ENCODE measurements at regions not wholly inside any gene's neighbourhood (a gene's known extent, or its start where the extent isn't known, plus 50 kb on each side); places are given as distances from the start of the nearest gene placed in this dataset.

DNA sequence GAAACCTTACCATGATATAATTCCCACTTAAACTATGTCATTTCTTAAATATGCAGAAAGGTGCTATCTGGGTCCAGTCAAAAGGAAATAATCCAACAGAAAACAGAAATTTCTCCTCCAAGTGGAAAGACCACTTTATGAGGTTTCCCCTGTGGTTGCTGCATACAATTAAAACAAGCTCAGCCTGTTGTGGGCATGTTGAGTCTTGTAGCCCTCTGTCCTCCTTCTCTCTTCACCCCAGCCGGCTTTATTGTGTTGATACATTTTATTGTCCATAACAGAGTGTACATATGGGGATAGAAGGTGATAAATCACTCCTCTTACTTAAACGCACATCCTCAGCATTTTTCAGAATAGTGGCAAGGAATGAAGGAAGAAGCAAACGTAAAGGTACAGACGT, 126.0 kb upstream of the MTNR1B start:
- DNase-seq: no peak
- no peak overlapping the region for H3K9ac ChIP-seq (ENCODE audit: insufficient read depth in 1 of 2, low read length in 2 of 2)
- TF ChIP-seq, protein P1, sequence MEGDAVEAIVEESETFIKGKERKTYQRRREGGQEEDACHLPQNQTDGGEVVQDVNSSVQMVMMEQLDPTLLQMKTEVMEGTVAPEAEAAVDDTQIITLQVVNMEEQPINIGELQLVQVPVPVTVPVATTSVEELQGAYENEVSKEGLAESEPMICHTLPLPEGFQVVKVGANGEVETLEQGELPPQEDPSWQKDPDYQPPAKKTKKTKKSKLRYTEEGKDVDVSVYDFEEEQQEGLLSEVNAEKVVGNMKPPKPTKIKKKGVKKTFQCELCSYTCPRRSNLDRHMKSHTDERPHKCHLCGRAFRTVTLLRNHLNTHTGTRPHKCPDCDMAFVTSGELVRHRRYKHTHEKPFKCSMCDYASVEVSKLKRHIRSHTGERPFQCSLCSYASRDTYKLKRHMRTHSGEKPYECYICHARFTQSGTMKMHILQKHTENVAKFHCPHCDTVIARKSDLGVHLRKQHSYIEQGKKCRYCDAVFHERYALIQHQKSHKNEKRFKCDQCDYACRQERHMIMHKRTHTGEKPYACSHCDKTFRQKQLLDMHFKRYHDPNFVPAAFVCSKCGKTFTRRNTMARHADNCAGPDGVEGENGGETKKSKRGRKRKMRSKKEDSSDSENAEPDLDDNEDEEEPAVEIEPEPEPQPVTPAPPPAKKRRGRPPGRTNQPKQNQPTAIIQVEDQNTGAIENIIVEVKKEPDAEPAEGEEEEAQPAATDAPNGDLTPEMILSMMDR (IDR thresholded peaks at IDR 0.05; ENCODE audit: control extremely low read depth, extremely low read depth): no peak
- ATAC-seq (ENCODE audit: insufficient read depth, low FRiP score): no peak
- H3K9me3 ChIP-seq (ENCODE audit: control insufficient read depth in 4 of 4, insufficient read depth in 3 of 4, low read length in 3 of 4): peaks cover 0 to 2% (median 0%) of the 10 kb centered on the region in 4 donors
- no peak overlapping the region for H3K27ac ChIP-seq (ENCODE audit: low read depth in 1 of 2, low read length in 1 of 2)
- no peak overlapping the region for H3K4me3 ChIP-seq
- no peaks in the 10 kb centered on the region for H3K27me3 ChIP-seq (ENCODE audit: control insufficient read depth in 3 of 3, insufficient read depth in 3 of 3, low read length in 2 of 3)
- 84 to 93% methylated on average over 4 of the region's 4 CpGs for WGBS, 2 donors
- H3K4me1 ChIP-seq (ENCODE audit: control insufficient read depth in 5 of 5, insufficient read depth in 5 of 5, low read length in 5 of 5): peaks cover 0 to 1% (median 0%) of the 10 kb centered on the region in 5 donors
- H3K36me3 ChIP-seq (ENCODE audit: control insufficient read depth in 4 of 4, insufficient read depth in 4 of 4, low read length in 4 of 4): peaks cover 0 to 35% (median 17%) of the 10 kb centered on the region in 4 donors

DNA sequence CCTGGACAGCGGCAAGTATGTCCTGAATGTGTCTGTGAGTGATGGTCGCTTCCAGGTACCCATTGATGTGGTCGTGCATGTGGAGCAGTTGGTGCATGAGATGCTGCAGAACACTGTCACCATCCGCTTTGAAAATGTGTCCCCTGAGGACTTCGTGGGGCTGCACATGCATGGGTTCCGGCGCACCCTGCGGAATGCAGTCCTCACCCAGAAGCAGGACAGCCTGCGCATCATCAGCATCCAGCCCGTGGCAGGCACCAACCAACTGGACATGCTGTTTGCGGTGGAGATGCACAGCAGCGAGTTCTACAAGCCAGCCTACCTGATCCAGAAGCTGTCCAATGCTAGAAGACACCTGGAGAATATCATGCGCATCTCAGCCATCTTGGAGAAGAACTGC, 125.3 kb upstream of the MTNR1B start:
- peaks cover 0 to 1% (median 0%) of the 10 kb centered on the region in 5 donors for H3K4me1 ChIP-seq (ENCODE audit: control insufficient read depth in 5 of 5, insufficient read depth in 5 of 5, low read length in 5 of 5)
- H3K9ac ChIP-seq (ENCODE audit: insufficient read depth in 1 of 2, low read length in 2 of 2): no peak overlapping the region
- ATAC-seq (ENCODE audit: insufficient read depth, low FRiP score) (no peak), DNase-seq (no peak)
- no peaks in the 10 kb centered on the region for H3K27me3 ChIP-seq (ENCODE audit: control insufficient read depth in 3 of 3, insufficient read depth in 3 of 3, low read length in 2 of 3)
- peaks cover 0 to 33% (median 16%) of the 10 kb centered on the region in 4 donors for H3K36me3 ChIP-seq (ENCODE audit: control insufficient read depth in 4 of 4, insufficient read depth in 4 of 4, low read length in 4 of 4)
- H3K27ac ChIP-seq (ENCODE audit: low read depth in 1 of 2, low read length in 1 of 2): no peak overlapping the region
- TF ChIP-seq, protein P1 (IDR thresholded peaks at IDR 0.05; ENCODE audit: control extremely low read depth, extremely low read depth): no peak
- peaks cover 0 to 2% (median 0%) of the 10 kb centered on the region in 4 donors for H3K9me3 ChIP-seq (ENCODE audit: control insufficient read depth in 4 of 4, insufficient read depth in 3 of 4, low read length in 3 of 4)
- H3K4me3 ChIP-seq: no peak overlapping the region
- WGBS, 2 donors: 95% methylated on average over 13 of the region's 13 CpGs

DNA sequence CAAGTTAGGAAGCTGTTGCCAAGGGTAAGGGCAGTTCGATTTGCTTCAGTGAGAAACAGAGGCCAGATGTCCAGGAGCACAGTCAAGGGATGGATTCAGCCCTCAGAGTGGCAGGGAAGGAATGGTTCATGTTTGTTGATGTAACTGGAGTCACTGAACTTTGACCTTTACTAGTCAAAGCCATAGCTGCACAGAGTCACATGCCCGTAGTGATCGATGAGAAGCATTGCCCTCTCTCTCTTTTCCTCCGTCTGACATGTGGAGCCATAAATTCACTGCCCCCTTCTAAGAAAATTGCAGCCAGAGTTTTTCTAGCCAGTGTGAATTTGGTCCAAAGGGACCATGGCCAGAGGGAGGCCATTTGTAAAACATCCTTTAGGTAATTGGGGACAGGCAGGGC, 124.1 kb upstream of the MTNR1B start:
- no peak overlapping the region for H3K4me3 ChIP-seq
- DNase-seq (no peak), ATAC-seq (ENCODE audit: insufficient read depth, low FRiP score) (no peak)
- H3K27ac ChIP-seq (ENCODE audit: low read depth in 1 of 2, low read length in 1 of 2): no peak overlapping the region
- H3K4me1 ChIP-seq (ENCODE audit: control insufficient read depth in 5 of 5, insufficient read depth in 5 of 5, low read length in 5 of 5): peaks cover 0 to 1% (median 0%) of the 10 kb centered on the region in 5 donors
- no peak overlapping the region for H3K9ac ChIP-seq (ENCODE audit: insufficient read depth in 1 of 2, low read length in 2 of 2)
- H3K9me3 ChIP-seq (ENCODE audit: control insufficient read depth in 4 of 4, insufficient read depth in 3 of 4, low read length in 3 of 4): peaks cover 0 to 2% (median 0%) of the 10 kb centered on the region in 4 donors
- H3K36me3 ChIP-seq (ENCODE audit: control insufficient read depth in 4 of 4, insufficient read depth in 4 of 4, low read length in 4 of 4): peaks cover 0 to 31% (median 15%) of the 10 kb centered on the region in 4 donors
- TF ChIP-seq, protein P1 (IDR thresholded peaks at IDR 0.05; ENCODE audit: control extremely low read depth, extremely low read depth): no peak
- H3K27me3 ChIP-seq (ENCODE audit: control insufficient read depth in 3 of 3, insufficient read depth in 3 of 3, low read length in 2 of 3): no peaks in the 10 kb centered on the region
- WGBS, 2 donors: 72 to 78% methylated on average over 4 of the region's 4 CpGs

DNA sequence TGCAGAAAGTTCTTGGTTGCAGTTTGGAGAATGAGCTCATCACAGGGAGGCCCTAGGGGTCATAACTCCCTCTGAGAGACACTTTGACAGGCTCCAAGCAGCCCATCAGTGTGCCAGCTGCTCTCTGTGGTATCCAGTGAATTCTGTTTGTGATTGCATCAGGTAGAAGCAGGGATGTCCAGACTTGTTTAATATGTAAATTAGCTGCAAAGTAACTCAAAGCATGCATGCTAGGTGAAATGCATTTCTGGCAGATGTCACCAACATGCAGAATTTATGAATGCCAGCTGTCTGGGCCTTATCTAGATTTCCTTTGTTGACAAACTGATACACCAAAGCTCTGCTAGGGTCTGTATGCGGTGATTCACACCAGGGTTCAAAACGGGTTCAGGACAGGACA, 123.6 kb upstream of the MTNR1B start:
- WGBS, 2 donors: 54 to 69% methylated on average over 2 of the region's 2 CpGs
- no peak overlapping the region for H3K9ac ChIP-seq (ENCODE audit: insufficient read depth in 1 of 2, low read length in 2 of 2)
- H3K4me3 ChIP-seq: no peak overlapping the region
- no peaks in the 10 kb centered on the region for H3K27me3 ChIP-seq (ENCODE audit: control insufficient read depth in 3 of 3, insufficient read depth in 3 of 3, low read length in 2 of 3)
- H3K27ac ChIP-seq (ENCODE audit: low read depth in 1 of 2, low read length in 1 of 2): no peak overlapping the region
- no peak for DNase-seq
- ATAC-seq (ENCODE audit: insufficient read depth, low FRiP score): no peak
- H3K36me3 ChIP-seq (ENCODE audit: control insufficient read depth in 4 of 4, insufficient read depth in 4 of 4, low read length in 4 of 4): peaks cover 0 to 31% (median 13%) of the 10 kb centered on the region in 4 donors
- TF ChIP-seq, protein P1 (IDR thresholded peaks at IDR 0.05; ENCODE audit: control extremely low read depth, extremely low read depth): no peak
- H3K9me3 ChIP-seq (ENCODE audit: control insufficient read depth in 4 of 4, insufficient read depth in 3 of 4, low read length in 3 of 4): peaks cover 0 to 2% (median 0%) of the 10 kb centered on the region in 4 donors
- peaks cover 0 to 1% (median 0%) of the 10 kb centered on the region in 5 donors for H3K4me1 ChIP-seq (ENCODE audit: control insufficient read depth in 5 of 5, insufficient read depth in 5 of 5, low read length in 5 of 5)

Measured in lung (tissue), 11 donors.